Stimulated activated CD4-positive, alpha-beta T cell treated with anti-CD3 and anti-CD28 coated beads, Interleukin-1b, Interleukin-23, amount 100 ng/mL, for 24 hours (primary cell): ENCODE measurements at regions not wholly inside any gene's neighbourhood (a gene's known extent, or its start where the extent isn't known, plus 50 kb on each side); places are given as distances from the start of the nearest gene placed in this dataset.
A peak's percentile ranks its signal among the peaks of the same experiment; 100 is the strongest.

ENCODE experiments used
- DNase-seq, 4 experiments: peaks; one replicate each; pipeline ENCODE4 v3.0.0-alpha.2; 2020; ENCODE audit warnings: low read depth in 4 of 4, low spot score in 1 of 4

DNA sequence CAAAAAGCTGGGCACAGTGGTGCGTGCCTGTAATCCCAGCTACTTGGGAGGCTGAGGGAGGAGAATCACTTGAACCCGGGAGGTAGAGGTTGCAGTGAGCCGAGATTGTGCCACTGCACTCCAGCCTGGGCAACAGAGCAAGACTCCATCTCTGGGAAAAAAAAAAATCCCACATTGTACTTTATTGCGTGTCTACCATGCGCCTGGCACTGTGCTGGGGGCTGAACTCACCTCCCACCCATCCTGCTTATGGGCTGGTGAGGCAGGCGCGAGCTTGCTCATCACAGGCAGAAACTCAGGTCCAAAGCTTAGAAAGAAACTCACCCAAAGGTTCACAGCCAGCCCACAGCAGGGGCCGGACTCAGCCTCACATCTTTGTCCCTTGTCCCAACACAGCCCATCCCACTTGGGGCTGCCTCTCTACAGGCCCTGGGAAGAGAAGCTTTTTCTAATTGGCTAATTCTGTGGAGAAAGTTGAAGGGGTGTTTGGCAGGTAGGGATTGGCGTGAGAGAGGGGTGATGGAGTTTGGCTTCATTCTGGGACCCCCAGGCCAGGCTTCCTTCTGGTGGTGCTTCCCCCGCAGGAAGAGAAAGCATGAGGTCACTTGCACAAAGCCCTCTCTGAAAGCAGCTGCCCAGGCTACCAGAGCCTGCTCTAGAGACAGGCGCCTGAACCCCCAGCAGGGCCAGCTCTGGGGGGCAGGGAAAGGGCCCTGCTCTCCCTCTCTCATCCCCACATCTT is 122.6 kb upstream of the SMAD3 start:
- DNase-seq = no peak

DNA sequence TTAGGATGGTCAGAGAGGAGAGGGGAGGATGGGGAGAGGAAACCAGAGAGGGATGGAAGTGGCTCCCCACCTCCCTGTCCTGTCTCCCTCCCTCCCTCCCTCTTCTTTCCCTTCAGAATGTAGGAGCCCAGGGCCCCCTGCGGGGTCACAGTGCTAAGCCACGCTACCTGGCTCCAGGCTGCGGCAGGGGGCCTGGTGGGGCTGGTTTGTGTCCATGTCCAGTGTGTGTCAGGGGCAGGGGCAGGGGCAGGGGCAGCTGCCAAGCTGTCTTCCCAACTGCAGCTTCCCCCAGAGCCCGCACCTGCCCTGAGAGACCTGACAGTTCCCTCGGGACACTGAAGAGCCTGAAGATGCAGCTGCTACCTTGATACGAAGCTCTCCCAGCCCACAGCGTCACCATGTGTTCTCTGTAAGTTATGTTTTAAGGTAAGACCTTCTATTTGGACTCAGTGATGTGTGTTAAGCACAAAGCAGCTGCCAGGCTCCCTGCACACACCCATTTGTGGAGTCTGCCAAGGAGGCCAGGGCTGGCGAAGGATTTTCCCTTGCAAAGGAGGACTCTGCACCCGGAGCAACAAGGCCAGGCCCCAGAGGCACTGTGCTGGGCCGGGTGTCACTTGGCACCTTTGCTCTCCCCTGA is 121.8 kb upstream of the SMAD3 start:
- DNase-seq = no peak

DNA sequence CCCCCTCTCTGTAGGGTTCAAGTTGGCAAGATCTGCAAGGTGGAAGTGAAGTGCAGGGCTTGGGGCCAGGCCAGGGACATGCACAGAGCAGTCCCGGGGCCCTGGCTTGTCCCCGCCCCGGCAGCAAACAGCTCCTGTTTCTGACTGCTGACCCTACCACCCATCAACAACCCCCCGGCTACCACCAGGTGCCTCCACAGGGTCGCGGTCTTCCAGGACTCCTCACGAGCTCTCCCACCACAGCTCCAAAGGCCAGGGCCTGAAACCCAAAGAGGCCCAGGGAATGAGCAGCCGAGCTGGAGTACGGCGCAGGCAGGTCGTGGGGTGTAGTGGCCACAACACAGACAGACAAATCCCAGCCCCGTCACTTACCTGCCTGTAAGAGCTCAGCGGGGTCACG is 121.3 kb upstream of the SMAD3 start:
- DNase-seq = no peak

DNA sequence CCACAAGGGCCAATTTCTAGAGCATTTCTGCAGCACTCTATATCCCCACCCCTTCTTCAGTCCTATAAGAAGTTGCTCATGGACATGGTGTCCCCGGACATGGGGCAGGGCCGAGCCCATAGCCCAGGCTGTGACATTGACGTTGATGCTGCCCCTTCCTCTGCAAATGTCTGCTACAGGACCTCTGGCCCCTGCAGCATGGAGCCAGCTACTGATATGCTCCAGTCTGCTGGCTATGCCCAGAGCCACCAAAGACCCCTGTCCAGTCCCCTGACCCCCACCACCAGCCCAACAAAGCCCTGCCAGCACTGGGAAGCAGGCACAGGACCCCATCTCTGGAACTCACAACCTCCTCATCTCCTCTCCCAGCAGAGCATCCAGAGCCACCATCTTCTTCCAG is 120.1 kb upstream of the SMAD3 start:
- DNase-seq = no peak

DNA sequence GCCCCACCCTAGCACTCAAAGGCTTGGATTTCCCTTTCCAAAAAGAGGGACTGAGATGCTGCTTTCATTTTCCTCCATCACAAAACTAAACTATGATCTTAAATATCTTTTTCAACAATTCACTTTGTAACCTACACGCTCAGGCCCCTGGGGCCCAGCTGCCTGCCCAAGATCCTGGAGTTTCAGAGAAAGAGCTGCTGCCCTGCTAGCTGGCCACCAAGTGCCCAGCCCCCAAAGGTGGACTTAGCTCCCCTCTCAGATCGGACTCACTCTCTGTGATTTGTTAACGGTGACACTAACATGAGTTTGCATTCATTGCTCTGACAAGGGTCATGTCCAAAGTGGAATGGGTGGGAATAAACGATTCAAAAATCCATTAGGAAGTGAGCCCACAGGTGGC is 119.6 kb upstream of the SMAD3 start:
- no peak for DNase-seq

DNA sequence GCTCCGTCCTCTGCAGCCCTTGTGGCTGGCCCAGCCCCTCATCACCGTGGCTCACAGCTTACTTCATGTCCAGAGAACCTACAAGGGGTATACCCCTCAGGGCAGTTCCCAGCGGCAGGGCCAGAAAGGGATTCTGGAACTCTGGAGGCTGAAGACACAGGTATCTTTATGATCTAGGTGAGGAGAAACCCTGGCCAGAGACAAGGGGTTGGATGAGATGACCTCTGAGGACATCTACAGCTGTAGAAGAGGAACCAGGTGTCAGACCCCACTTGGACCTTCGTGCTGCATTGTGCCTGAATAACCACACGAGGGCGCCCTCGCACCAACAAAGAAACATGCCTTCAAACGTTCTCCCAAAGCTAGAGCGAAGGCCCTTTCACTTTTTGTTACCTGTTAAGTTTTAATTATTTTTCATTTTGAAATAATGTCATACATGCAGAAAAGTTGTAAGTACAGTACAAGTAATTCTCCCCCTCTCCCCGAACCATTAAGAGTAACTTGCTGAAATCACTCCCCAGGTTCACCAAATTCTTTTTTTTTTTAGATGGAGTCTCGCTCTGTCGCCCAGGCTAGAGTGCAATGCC is 118.7 kb upstream of the SMAD3 start:
- DNase-seq = peak; percentile 45 to 68 (median 52)

DNA sequence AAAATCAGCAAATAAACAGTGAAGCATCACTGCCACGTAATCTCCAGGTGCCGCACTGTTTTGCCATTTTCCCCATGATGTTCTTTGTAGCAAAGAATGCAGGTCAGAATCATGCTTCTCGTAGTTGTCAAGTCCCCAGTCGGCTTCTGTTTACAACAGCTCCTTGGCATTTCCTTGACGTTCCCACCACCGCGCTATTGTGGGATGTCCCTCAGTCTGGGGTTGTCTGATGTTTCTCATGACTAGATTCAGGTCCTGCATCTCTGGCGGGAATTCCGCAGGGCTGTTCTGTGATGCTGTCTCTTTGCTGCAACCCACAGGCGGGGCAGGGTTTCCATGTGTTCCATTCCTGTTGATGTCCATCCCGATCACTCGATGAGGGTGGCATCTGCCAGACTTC is 117.9 kb upstream of the SMAD3 start:
- DNase-seq = no peak

DNA sequence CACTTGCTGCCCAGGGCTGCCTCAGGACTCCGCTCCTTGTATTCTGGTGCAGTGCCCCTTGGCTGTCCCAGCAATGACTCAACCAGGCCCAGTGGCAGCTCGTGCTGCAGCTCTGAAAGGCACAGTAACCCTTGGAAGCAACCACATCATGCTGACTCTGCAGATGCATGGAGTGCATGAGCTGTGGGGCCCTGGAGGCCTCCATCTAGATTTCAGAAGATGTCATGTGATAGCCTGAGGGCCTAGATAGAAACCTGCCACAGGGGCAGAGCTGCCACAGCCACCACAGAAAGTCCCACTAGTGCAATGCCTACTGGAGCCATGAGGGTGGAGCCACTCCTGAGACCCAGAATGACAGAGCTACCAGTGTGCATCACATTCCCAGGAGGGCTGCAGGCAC is 117.1 kb upstream of the SMAD3 start:
- DNase-seq = no peak

DNA sequence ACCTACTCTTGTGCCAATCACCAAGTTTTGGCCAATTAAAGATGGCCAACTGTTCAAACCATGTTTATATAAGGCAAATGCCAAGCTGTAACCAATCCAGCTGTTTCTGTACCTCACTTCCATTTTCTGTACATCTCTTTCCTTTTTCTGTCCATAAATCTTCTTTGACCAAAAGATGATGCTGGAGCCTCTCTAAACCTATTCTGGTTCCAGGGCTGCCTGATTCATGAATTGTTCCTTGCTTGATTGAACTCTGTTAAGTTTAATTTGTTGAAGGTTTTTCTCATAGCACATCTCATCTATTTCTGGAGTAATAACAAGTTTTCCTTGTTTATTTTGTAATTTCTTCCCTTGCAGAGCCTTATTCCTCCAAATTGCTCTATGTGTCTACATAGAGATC is 115.3 kb upstream of the SMAD3 start:
- DNase-seq = no peak

DNA sequence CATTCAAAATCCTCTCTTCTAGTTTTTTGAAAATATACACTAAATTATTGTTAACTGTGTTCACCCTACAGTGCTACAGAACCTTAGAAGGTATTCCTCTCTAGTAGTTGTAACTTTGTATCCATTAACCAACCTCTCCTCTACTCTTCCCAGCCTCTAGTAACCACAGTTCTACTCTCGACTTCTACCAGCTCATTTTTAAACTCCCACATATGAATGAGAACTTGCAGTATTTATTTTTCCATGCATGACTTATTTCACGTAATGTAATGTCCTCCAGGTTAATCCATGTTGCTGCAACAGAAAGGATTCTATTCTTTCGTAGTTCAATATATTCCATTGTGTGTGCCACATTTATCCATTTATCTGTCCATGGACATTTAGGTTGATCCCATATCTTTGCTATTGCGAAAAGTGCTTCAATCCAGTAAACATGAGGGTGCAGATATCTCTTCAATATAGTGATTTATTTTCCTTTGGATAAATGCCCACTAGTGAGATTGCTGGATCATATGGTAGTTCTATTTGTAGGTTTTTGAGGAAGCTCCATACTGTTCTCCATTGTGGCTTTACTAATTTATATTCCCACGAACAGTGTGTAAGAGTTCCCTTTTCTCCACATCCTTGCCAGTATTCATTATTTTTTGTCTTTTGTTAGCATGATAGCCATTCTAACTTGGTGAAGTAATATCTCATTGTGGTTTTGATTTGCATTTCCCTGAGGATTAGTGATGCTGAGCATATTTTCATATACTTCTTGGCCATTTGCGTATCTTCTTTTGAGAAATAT is 113.7 kb upstream of the SMAD3 start:
- DNase-seq = no peak

DNA sequence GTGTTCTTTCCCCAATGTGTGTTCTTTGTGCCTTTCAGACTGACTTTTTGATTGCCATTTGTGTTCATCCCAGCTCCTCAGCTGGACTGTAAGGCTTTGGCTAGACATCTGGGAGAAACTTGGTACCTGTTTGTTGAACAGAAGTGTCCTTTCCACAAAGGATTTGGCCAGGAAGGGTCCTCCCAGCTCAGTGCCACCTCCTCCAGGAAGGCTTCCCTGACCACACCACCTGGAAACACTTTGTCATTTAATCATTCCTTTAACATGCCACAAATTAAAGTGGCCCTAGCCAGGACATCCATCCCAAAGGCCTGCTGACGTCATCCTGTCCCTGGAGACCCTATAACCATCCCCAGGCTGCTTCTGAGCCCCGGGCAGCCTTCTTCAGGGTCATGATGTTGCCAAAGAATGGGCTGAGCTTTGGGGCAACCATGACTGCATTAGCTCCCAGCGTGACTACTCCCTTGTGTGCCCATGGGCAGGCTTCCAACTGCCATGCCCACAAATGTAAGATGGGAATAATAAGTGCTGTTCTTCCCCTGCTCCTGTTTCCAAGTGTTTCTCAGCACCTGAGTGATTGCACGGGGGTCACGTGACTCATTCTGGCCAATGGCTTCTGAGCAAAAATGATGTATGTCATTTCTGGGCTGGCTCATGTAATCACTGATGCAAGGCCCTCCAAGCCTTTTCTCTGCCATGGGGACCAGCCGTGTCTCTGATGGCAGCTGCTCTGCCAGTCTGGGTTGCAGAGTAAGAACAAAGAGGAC is 112.5 kb upstream of the SMAD3 start:
- DNase-seq = no peak

DNA sequence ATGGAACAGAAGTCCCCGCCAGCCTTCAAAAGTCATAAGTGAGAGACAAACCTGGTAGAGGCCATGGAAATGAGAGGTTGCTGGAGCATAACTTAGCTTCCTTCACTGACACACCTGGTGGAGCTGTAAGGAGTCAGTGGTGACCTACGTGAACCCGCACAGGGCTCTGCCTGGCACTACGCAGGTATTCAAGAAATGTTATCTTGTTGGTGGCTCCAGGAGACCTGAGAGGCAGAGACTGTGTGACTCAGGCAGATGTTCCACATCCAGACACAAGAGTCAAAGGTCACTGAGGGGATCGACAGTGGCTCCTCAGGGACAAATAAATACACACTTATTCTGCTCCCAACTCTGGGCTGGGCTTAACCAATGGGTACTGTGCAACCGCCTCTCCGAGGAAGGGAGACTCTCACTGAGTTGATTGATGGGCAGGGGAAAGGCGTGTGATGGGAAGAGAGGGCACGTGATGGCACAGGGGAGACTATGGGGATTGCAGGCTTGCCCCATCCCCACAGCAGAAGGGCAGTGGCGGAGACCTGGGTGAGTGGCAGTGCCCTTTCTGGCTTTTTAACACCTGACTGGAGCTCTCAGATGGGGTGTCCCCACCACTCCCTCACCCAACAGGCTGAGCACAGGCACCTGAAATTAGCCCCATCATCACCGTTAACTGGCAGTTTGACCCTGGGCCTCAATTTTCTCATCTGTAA is 111.7 kb upstream of the SMAD3 start:
- no peak for DNase-seq

DNA sequence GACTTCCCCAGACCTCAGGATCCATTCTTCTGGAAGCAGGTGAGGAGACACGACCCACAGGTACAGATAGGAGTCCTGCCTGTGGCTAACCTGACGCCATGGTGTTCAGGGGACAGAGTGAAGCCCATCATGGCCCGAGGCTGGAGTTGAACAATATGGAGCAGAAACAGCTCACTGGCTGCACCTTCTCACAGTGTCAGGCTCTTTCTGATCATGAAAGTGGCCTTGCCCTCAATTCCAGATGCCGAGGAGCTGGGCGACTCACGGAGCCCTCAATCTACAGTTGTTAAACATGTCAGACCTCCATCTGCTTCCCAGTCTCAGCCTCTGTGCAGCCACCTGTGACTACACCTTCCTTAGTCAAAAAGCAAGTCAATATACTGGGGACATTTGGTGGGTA is 110.8 kb upstream of the SMAD3 start:
- DNase-seq = no peak

DNA sequence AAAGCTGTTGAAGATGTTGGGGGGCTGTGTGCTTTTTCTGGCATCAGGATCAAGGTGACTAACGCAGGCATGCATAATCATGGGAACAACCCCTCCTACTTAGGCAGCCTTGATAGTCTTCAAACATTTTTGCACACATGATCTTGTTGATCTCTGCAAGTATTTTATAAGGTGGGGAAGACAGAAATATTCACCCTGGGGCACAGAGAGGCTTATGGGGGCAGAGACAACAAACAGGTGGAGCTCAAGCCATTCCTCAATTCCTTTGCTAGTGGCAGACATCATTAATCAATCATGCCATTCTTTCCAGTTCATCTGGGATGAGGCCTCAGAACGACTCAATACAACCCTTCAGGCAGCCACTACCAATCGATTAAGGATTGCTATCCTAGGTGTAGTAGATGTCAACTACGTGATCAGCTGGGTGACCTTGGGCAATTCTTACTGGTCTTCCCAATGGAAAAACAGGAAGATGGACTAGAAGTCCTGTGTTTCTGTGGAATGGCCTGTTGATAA is 110.3 kb upstream of the SMAD3 start:
- DNase-seq = no peak

DNA sequence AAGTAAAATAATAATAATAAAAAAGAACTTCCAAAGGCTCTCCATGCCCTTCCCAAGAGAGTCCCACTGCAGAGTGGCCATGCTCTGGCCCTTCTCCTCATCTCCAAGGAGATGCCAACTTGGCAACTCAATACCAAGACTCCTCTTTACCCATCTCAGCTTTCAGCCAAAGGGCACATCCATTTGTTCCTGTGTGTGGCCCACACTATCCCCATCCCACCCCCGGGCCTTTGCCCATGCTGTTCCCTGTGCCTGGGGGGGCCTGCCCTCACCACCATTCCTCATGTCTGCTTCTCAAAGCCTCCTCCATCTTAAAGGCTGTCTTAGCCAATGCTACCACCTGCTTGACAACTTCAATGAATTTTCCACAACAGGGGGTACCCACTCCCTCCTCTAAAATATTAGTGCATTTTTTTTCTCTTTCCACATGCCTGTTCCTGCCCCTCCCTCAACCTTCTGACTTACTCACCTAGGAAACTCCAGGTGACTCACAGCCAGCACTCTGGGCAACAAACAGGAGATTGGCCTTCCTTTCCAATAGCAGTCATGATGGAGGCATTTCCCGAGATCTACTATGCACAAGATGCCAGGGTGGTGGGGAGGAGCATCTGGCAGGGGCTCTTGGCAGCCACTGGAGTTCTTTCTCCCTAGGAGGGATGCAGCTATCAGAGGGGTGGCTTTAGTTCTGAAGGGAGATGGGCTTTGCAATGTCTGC is 109.4 kb upstream of the SMAD3 start:
- DNase-seq = no peak

DNA sequence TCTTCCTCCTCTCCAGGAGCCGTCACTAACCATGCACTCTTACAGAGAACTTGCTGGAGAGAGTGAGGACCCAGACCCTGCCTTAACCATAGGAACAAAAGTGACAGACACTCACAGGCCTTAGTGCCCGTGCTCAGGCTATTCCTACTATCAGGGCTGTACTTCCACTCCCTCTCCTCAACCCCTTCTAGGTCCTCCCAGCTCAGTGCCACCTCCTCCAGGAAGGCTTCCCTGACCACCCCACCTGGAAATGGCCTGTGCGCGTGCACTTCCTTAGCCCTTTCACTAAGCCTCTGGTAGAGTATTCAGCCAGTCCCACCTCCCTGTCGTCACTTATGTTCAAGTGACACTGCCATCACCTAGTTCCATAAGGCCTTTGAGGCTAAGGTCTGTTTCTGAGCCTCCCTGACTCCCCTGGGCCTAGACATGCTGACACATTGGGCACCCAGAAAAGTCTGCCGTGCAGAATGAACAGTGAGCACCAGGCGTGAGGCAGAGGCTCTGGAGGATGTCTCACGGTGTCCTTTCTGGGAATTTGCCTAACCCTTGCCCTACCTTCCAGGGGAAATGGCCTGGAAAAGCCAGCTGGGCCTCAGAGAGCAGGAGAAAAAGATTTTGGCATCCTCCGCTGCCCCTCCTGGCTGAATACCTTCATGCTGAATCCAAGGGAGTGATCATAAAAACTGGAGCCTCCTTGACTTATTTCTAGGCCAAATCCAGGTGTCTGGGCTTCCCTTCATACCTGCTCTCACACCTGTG is 108.6 kb upstream of the SMAD3 start:
- no peak for DNase-seq

DNA sequence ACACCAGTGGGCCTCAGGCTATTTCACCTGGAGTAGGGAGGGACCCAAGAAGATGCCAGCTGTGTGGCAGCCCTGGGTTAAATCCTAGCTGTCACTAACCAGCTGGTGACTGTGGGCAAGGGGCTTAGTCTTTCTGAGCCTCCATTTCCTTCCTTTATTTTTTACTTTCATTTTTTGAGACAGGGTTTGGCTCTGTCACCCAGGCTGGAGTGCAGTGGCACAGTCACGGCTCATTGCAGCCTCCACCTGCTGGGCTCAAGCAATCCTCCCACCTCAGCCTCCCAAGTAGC is 108.0 kb upstream of the SMAD3 start:
- no peak for DNase-seq

DNA sequence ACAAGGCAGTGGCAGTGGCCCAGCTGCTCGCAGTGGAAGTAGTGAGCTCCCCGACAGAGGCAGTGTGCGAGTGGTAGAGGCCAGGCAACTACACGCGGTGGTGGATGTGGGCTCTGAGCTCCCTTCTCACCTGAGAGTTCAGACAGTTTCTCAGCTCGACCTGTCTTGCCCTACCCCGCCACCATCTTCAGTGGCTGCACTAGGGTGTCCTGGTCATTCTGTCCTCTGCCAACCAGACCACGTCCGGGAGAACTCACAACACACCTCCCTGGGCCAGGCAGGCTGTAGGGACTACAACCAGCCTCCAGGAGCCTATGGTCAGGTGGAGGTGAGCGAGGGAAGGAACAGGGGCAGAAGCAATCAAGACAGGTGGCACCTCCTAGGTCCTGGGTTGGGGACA is 106.3 kb upstream of the SMAD3 start:
- DNase-seq = no peak

DNA sequence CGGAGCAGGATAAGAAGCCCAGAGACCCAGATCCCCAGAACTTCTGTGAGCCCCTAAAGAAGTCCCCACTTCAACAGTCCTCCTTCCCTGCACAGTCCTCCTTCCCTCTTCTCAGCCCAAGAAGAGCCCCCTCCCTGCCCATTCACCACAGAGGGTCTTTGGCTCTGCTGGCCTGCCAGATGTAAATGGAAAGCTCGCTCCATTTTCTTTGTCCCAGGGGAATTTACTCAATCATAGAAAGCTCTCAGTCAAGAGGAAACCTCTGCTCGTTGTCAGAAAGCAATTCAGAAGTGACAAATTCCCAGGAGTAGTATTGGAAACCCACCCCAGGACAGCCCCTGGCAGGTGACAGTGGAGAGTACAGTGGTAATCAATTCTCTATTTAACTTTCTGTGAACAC is 105.5 kb upstream of the SMAD3 start:
- no peak for DNase-seq
